HL-60 (cell line): ENCODE measurements at regions not wholly inside any gene's neighbourhood (a gene's known extent, or its start where the extent isn't known, plus 50 kb on each side); places are given as distances from the start of the nearest gene placed in this dataset.

Experiments used
- DNase-seq, 2 experiments: peaks; one replicate each; pipeline ENCODE4 v3.0.0-alpha.2; 2010 to 2020; ENCODE audit warnings: low read depth in 1 of 2, low spot score in 1 of 2
- H3K27ac ChIP-seq: fragments of 250-450 bp; sonication (Bioruptor Pico); replicated peaks from 2 replicates; pipeline ENCODE4 v1.5.1; 2020; ENCODE audit warnings: mild to moderate bottlenecking, moderate library complexity
- H3K27me3 ChIP-seq: fragments of 250-450 bp; sonication (Bioruptor Pico); 2 replicates; pipeline ENCODE4 v1.5.1; 2021; ENCODE audit warnings: mild to moderate bottlenecking, moderate library complexity; ENCODE audit not compliant: insufficient read depth, poor library complexity, severe bottlenecking
- H3K4me3 ChIP-seq: replicated peaks from 2 replicates; pipeline ENCODE4 v1.5.1; 2011; ENCODE audit warnings: mild to moderate bottlenecking, control low read depth, low read length; ENCODE audit not compliant: insufficient read depth
- GABPA ChIP-seq: IDR thresholded peaks from 2 replicates; pipeline ENCODE4 v1.6.1; 2012; ENCODE audit warnings: low read depth
- POLR2AphosphoS5 ChIP-seq: IDR thresholded peaks from 2 replicates; pipeline ENCODE4 v1.6.1; 2012; ENCODE audit warnings: low read depth
- REST ChIP-seq: IDR thresholded peaks from 2 replicates; pipeline ENCODE4 v1.6.1; 2012; ENCODE audit warnings: low read depth; ENCODE audit not compliant: insufficient replicate concordance
- SPI1 ChIP-seq: IDR thresholded peaks from 2 replicates; pipeline ENCODE4 v1.6.1; 2012; ENCODE audit warnings: low read depth, mild to moderate bottlenecking, borderline replicate concordance
- TF ChIP-seq, protein P1 (sequence below): IDR thresholded peaks from one replicate; pipeline ENCODE4 v1.5.1; 2011; ENCODE audit warnings: low read length, control low read depth, inconsistent platforms; ENCODE audit not compliant: insufficient read depth

GRCh38 chr7:54112567-54112966, 429.6 kb upstream of the VSTM2A start:
- Histone ChIP-seq H3K4me3 (no peak overlapping the region), H3K27me3 (no peaks in the 10 kb centered on the region), H3K27ac (no peak overlapping the region)
- no peak for TF ChIP-seq REST
- no peak for TF ChIP-seq SPI1
- TF ChIP-seq GABPA: no peak
- TF ChIP-seq POLR2AphosphoS5: no peak
- TF ChIP-seq, protein P1, sequence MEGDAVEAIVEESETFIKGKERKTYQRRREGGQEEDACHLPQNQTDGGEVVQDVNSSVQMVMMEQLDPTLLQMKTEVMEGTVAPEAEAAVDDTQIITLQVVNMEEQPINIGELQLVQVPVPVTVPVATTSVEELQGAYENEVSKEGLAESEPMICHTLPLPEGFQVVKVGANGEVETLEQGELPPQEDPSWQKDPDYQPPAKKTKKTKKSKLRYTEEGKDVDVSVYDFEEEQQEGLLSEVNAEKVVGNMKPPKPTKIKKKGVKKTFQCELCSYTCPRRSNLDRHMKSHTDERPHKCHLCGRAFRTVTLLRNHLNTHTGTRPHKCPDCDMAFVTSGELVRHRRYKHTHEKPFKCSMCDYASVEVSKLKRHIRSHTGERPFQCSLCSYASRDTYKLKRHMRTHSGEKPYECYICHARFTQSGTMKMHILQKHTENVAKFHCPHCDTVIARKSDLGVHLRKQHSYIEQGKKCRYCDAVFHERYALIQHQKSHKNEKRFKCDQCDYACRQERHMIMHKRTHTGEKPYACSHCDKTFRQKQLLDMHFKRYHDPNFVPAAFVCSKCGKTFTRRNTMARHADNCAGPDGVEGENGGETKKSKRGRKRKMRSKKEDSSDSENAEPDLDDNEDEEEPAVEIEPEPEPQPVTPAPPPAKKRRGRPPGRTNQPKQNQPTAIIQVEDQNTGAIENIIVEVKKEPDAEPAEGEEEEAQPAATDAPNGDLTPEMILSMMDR: no peak
- DNase-seq: no peak

DNA sequence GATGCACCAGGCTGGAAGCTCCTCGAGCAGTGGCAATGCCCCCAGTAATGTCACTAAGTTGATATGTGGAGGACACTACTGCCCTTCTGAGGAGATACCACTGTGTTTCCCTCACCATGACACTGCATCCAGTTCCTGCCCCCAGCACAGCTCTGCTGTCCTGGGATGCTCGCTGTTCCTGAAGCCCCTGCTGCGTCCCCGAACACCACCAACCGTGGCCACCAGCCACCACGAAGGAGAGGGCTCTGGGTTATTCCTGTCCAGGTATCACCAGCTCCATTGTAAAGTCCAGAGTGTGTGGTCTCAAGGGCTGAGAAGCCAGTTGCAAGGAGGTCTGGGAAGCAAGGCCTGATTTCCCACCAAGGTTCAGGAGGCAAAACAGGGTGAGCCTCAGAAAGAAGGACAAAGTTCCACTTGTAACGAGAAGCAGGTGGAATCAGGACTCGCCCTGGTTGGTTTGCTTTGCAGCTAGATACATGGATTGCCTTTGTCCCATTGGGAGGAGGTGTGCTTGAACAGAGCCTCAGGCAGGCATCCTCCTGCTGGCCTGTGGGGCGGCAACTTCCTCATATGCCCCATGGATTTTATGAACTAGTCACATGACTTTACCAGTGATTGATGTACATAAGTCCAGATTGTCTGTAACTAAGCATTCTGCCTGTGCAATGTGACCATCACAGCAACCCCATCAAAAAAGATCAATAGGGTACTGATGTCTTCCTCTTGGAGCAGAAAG, 427.0 kb upstream of the VSTM2A start:
- Histone ChIP-seq H3K27ac (no peak overlapping the region), H3K27me3 (no peaks in the 10 kb centered on the region), H3K4me3 (no peak overlapping the region)
- TF ChIP-seq POLR2AphosphoS5: no peak
- TF ChIP-seq, protein P1: no peak
- no peak for TF ChIP-seq GABPA
- no peak for TF ChIP-seq SPI1
- TF ChIP-seq REST: no peak
- no peak for DNase-seq

DNA sequence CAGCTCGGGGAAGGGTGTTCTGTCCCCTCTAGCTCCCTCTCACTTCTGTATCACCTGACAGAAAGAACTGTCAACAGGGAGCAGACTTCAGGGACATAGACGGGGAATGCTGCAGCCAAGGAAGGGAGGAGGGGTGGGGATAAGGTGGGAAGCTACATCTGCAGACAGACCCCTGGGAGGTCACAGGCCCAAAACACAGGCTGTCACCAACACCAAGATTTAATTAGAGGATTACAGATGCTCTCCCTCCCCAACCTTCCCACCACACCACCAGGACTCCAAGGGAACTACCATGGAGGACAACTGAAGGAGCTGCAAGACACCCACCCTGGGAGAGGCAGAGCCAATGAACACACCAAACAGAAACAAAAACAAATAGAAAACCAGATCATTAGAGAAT, 425.2 kb upstream of the VSTM2A start:
- no peak for DNase-seq
- Histone ChIP-seq H3K4me3 (no peak overlapping the region), H3K27ac (no peak overlapping the region), H3K27me3 (no peaks in the 10 kb centered on the region)
- TF ChIP-seq POLR2AphosphoS5: no peak
- TF ChIP-seq SPI1: no peak
- TF ChIP-seq REST: no peak
- TF ChIP-seq GABPA: no peak
- TF ChIP-seq, protein P1: no peak
